ENCODE measurements at regions not wholly inside any gene's neighbourhood (a gene's known extent, or its start where the extent isn't known, plus 50 kb on each side); places are given as distances from the start of the nearest gene placed in this dataset.
A peak's percentile ranks its signal among the peaks of the same experiment; 100 is the strongest.
"Not testable (repeated sequence)": the region's sequence is repeated elsewhere in the genome, so short reads cannot be mapped to it uniquely, and the experiment has no call there.

- peak; percentile 33 to 95 for DNase-seq
Measured at GRCh38 chr6:25192590-25193459, 86.3 kb upstream of the CARMIL1 start.

- peak; percentile 47 to 92 for DNase-seq
Measured at GRCh38 chr6:25193460-25194171, 85.6 kb upstream of the CARMIL1 start.

GRCh38 chr6:25194172-25194678, 84.9 kb upstream of the CARMIL1 start:
- DNase-seq, result no peak

- no peak for DNase-seq
Measured at GRCh38 chr6:25196464-25196863, 82.7 kb upstream of the CARMIL1 start.

GRCh38 chr6:25197111-25197510, 82.1 kb upstream of the CARMIL1 start:
- no peak for DNase-seq

GRCh38 chr6:25199544-25199943, 79.6 kb upstream of the CARMIL1 start:
- DNase-seq, result no peak

- DNase-seq, result no peak
Measured at GRCh38 chr6:25202504-25202903, 76.7 kb upstream of the CARMIL1 start.

GRCh38 chr6:25205629-25206028, 73.5 kb upstream of the CARMIL1 start:
- no peak for DNase-seq

GRCh38 chr6:25207453-25208155, 71.6 kb upstream of the CARMIL1 start:
- DNase-seq, result not testable (repeated sequence)

- no peak for DNase-seq
Measured at GRCh38 chr6:25215881-25216280, 63.3 kb upstream of the CARMIL1 start.

GRCh38 chr6:25217302-25217701, 61.9 kb upstream of the CARMIL1 start:
- no peak for DNase-seq

GRCh38 chr6:25217829-25218228, 61.3 kb upstream of the CARMIL1 start:
- DNase-seq, result no peak

- DNase-seq, result no peak
Measured at GRCh38 chr6:25218346-25218745, 60.8 kb upstream of the CARMIL1 start.

- no peak for DNase-seq
Measured at GRCh38 chr6:25219216-25219916, 59.8 kb upstream of the CARMIL1 start.

GRCh38 chr6:25219917-25220278, 59.3 kb upstream of the CARMIL1 start:
- DNase-seq, result no peak

- no peak for DNase-seq
Measured at GRCh38 chr6:25220857-25221256, 58.3 kb upstream of the CARMIL1 start.

GRCh38 chr6:25222006-25222678, 57.0 kb upstream of the CARMIL1 start:
- no peak for DNase-seq

GRCh38 chr6:25223490-25223991, 55.6 kb upstream of the CARMIL1 start:
- peak; percentile 11 to 82 for DNase-seq

- no peak for DNase-seq
Measured at GRCh38 chr6:25224242-25224641, 54.9 kb upstream of the CARMIL1 start.

- DNase-seq, result no peak
Measured at GRCh38 chr6:25227854-25228253, 51.3 kb upstream of the CARMIL1 start.
